ENCODE measurements at regions not wholly inside any gene's neighbourhood (a gene's known extent, or its start where the extent isn't known, plus 50 kb on each side); places are given as distances from the start of the nearest gene placed in this dataset.

DNA sequence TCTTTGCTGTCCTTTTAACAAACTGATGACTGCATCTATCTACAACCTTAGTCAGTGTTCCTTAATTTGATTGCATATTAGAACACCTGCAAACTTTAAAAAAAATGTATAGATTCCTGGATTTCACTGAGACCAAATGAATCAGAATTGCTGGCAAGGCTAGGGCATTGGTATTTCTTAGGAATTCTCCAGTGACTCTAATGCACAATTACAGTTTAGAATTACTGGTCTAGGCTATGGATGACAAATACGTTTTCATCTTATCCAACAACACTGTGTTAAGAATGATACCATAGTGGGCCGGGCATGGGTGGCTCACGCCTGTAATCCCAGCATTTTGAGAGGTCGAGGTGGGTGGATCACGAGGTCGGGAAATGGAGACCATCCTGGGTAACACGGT, 545.9 kb upstream of the RIOK2 start:
- Histone ChIP-seq H4K91ac (replicated peaks; ENCODE audit: insufficient read length, low read length) (no peak overlapping the region), H2BK15ac (ENCODE audit: low read length) (no peak overlapping the region), H3K23me2 (ENCODE audit: low read depth, low read length) (no peaks in the 10 kb centered on the region), H3K4me1 (replicated peaks in 1 of 4; ENCODE audit: control insufficient read depth in 3 of 4, insufficient read depth in 4 of 4, low read length in 3 of 4) (no peaks in the 10 kb centered on the region), H2BK12ac (ENCODE audit: low read depth, low read length) (no peak overlapping the region), H3K14ac (ENCODE audit: insufficient read length) (no peak overlapping the region), H3K36me3 (ENCODE audit: control insufficient read depth in 2 of 4, insufficient read depth in 4 of 4, low read length in 3 of 4) (no peaks in the 10 kb centered on the region), H4K5ac (ENCODE audit: insufficient read length, low read depth, low read length) (no peak overlapping the region), H4K20me1 (replicated peaks in 1 of 2; ENCODE audit: control insufficient read depth in 1 of 2, insufficient read depth in 2 of 2, low read length in 2 of 2) (no peaks in the 10 kb centered on the region), H4K8ac (ENCODE audit: extremely low read depth, insufficient read depth, low read length) (no peak overlapping the region), H3K23ac (ENCODE audit: insufficient read length) (no peak overlapping the region), H3K79me1 (ENCODE audit: low read depth, low read length) (no peaks in the 10 kb centered on the region), H2AFZ (ENCODE audit: low read length) (no peak overlapping the region), H3K9me3 (ENCODE audit: insufficient read depth in 2 of 2, low read depth in 1 of 2, low read length in 1 of 2) (peaks cover 0 to 2% of the 10 kb centered on the region in 2 experiments; a peak in 2 of 4 replicates), H3K4ac (replicated peaks; ENCODE audit: insufficient read length, low read depth, low read length) (no peak overlapping the region), H3K4me2 (ENCODE audit: insufficient read depth in 1 of 2, low read depth in 2 of 2, low read length in 2 of 2) (no peak overlapping the region), H2BK120ac (replicated peaks; ENCODE audit: low read depth, low read length) (no peak overlapping the region), H3K27ac (ENCODE audit: low read depth, low read length) (no peak overlapping the region), H3K18ac (ENCODE audit: extremely low read depth, low read length) (no peak overlapping the region), H2BK5ac (ENCODE audit: low read depth, low read length) (no peak overlapping the region), H2AK5ac (ENCODE audit: low read depth, low read length) (no peak overlapping the region), H3K56ac (replicated peaks; ENCODE audit: insufficient read length, low read depth, low read length) (no peak overlapping the region), H3K79me2 (ENCODE audit: control insufficient read depth in 1 of 2, insufficient read depth in 2 of 2, low read length in 2 of 2) (no peaks in the 10 kb centered on the region), H3K9ac (replicated peaks in 1 of 4; ENCODE audit: extremely low read depth in 1 of 4, low read depth in 3 of 4, low read length in 3 of 4) (no peak overlapping the region), H2BK20ac (ENCODE audit: low read length) (no peak overlapping the region), H3K4me3 (ENCODE audit: extremely low read depth in 1 of 4, insufficient read depth in 2 of 4, low read depth in 3 of 4, low read length in 4 of 4) (no peak overlapping the region), H3K27me3 (replicated peaks in 1 of 4; ENCODE audit: control insufficient read depth in 3 of 4, extremely low read depth in 1 of 4, insufficient read depth in 3 of 4, low read length in 3 of 4) (no peaks in the 10 kb centered on the region)
- ChIA-PET CTCF (ENCODE audit: partially characterized antibody) (no interaction called here), POLR2A (ENCODE audit: partially characterized antibody) (no interaction called here)
- 92% methylated on average over 7 of the region's 7 CpGs; no CpG with 5 or more reads in 1 of the 2 experiments for WGBS, 2 experiments (ENCODE audit: extremely low coverage in 1 of 2, insufficient coverage in 1 of 2, insufficient read length in 1 of 2, insufficient replicate concordance in 2 of 2, low coverage in 1 of 2, low lambda C conversion rate in 2 of 2, missing lambda C conversion rate in 1 of 2)
- DNase-seq (ENCODE audit: low read depth in 1 of 2, low spot score in 2 of 2): no peak
- TF ChIP-seq JUN (IDR thresholded peaks at IDR 0.05; ENCODE audit: low read depth, low read length): no peak
- TF ChIP-seq POLR2A (IDR thresholded peaks at IDR 0.05; ENCODE audit: control extremely low read depth in 1 of 2, low read depth in 2 of 2, low read length in 2 of 2): no peak
- TF ChIP-seq RNF2 (IDR thresholded peaks at IDR 0.05; ENCODE audit: borderline replicate concordance, low read depth, low read length, missing control alignments, poor library complexity, severe bottlenecking): no peak
- TF ChIP-seq BCL11A (IDR thresholded peaks at IDR 0.05; ENCODE audit: low read depth in 2 of 2, low read length in 2 of 2): no peak
- TF ChIP-seq BRCA1 (IDR thresholded peaks at IDR 0.05; ENCODE audit: low read depth, low read length): no peak
- no peak for TF ChIP-seq TAF1 (IDR thresholded peaks at IDR 0.05; ENCODE audit: low read depth, low read length)
- FAIRE-seq: no peak

All from H1 (cell line).